ENCODE measurements at regions not wholly inside any gene's neighbourhood (a gene's known extent, or its start where the extent isn't known, plus 50 kb on each side); places are given as distances from the start of the nearest gene placed in this dataset.
"Not testable (repeated sequence)": the region's sequence is repeated elsewhere in the genome, so short reads cannot be mapped to it uniquely, and the experiment has no call there.

DNA sequence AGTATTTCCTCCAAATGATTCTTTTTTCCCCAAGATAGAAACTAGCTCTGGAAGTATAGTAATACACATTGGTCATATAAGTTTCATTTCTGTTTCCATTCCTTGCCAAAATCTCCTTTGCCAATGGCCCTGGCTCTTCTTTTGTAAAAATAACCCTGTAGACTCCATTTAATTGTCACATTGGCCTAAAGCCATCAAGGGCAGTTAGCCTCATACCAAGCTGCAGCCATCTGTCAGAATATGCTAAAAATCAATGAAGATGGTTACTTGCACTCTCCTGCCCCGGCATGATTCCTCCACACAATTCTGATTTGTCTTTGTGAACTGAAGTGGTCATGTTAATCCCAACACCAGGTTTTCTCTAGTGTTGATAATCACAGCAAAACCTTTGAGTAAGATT is 380.5 kb downstream of the SH2D1A start:
- no peaks in the 10 kb centered on the region for H3K4me1 ChIP-seq (ENCODE audit: insufficient read depth, insufficient read length)
- H3K27me3 ChIP-seq (ENCODE audit: insufficient read depth, insufficient read length): no peaks in the 10 kb centered on the region
- no peak overlapping the region for H3K4me3 ChIP-seq (ENCODE audit: insufficient read length, low read depth)
- H3K36me3 ChIP-seq (ENCODE audit: insufficient read depth, insufficient read length, low read length): no peaks in the 10 kb centered on the region
- no peak for TF ChIP-seq SUZ12 (IDR thresholded peaks at IDR 0.05; ENCODE audit: extremely low read depth, insufficient read depth, insufficient read length)
- no peak for DNase-seq (ENCODE audit: low read depth, low spot score)
- no peak overlapping the region for H3K9ac ChIP-seq (ENCODE audit: insufficient read length, low read depth)
- no peaks in the 10 kb centered on the region for H3K9me3 ChIP-seq (ENCODE audit: insufficient read depth, low read length)

DNA sequence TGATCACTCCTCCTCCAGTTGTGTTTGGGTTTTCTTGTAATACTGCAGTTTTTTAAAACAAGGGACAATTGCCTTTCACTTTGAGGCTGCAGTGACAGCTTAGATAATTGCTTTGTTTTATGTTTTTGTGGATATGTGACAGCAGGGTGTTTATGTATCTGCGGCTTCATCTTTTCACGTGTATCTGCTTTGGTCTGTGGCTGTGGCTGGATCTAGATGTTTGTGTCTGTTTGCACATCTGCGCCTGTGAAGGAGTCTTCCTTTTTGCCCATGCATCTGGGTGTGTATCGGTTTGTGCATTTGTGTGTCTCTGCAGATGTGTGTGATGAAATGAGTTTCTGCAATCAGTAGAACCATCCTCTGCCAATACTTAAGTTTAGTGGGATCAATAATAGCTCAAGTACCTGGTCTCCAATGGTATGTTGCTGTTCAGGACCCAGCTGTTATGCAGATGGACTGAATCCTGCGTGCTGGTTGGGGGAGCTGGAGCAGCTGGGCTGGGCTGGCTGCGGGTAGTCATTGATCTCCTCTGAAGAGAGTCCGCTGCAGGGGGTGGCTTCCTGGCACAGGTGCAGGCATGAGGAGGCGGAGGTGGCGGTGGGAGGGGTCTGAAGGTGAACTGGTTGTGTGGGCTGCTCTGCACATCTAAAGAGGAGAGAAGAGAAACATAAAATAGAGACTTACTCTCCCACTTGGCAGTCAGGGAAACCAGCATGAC is 390.3 kb downstream of the SH2D1A start:
- Histone ChIP-seq H3K27me3 (ENCODE audit: insufficient read depth, insufficient read length) (no peaks in the 10 kb centered on the region), H3K4me1 (ENCODE audit: insufficient read depth, insufficient read length) (no peaks in the 10 kb centered on the region), H3K4me3 (ENCODE audit: insufficient read length, low read depth) (no peak overlapping the region), H3K36me3 (ENCODE audit: insufficient read depth, insufficient read length, low read length) (no peaks in the 10 kb centered on the region), H3K9ac (ENCODE audit: insufficient read length, low read depth) (no peak overlapping the region), H3K9me3 (ENCODE audit: insufficient read depth, low read length) (no peaks in the 10 kb centered on the region)
- DNase-seq (ENCODE audit: low read depth, low spot score): no peak
- TF ChIP-seq YY1 (IDR thresholded peaks at IDR 0.05; ENCODE audit: insufficient read depth, insufficient read length) (no peak), SUZ12 (IDR thresholded peaks at IDR 0.05; ENCODE audit: extremely low read depth, insufficient read depth, insufficient read length) (no peak), ZNF274 (IDR thresholded peaks at IDR 0.05; ENCODE audit: low read depth, low read length) (no peak)

DNA sequence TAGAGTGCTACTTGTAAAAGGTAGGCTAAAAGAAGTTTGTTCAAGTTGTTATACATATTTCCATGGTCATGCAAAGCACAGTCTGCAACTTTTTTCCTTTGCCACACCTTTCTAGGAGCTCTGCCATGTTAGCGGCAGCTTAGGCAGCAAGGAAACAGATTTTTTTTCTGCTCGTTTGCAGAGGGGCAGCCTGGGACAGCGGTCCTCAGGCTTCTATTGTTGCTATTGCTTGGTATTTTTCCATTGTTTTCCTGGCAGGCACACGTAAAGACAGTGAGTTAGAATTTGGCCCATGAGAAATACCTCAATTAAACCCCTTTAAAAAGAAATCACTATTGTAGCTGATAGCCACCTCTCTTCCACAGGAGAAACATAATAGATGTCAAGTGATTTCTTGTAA is 391.4 kb downstream of the SH2D1A start:
- Histone ChIP-seq H3K4me1 (ENCODE audit: insufficient read depth, insufficient read length) (no peaks in the 10 kb centered on the region), H3K4me3 (ENCODE audit: insufficient read length, low read depth) (no peak overlapping the region), H3K36me3 (ENCODE audit: insufficient read depth, insufficient read length, low read length) (no peaks in the 10 kb centered on the region), H3K9ac (ENCODE audit: insufficient read length, low read depth) (no peak overlapping the region), H3K9me3 (ENCODE audit: insufficient read depth, low read length) (no peaks in the 10 kb centered on the region), H3K27me3 (ENCODE audit: insufficient read depth, insufficient read length) (no peaks in the 10 kb centered on the region)
- TF ChIP-seq YY1 (IDR thresholded peaks at IDR 0.05; ENCODE audit: insufficient read depth, insufficient read length) (no peak), ZNF274 (IDR thresholded peaks at IDR 0.05; ENCODE audit: low read depth, low read length) (no peak), SUZ12 (IDR thresholded peaks at IDR 0.05; ENCODE audit: extremely low read depth, insufficient read depth, insufficient read length) (no peak)
- no peak for DNase-seq (ENCODE audit: low read depth, low spot score)

DNA sequence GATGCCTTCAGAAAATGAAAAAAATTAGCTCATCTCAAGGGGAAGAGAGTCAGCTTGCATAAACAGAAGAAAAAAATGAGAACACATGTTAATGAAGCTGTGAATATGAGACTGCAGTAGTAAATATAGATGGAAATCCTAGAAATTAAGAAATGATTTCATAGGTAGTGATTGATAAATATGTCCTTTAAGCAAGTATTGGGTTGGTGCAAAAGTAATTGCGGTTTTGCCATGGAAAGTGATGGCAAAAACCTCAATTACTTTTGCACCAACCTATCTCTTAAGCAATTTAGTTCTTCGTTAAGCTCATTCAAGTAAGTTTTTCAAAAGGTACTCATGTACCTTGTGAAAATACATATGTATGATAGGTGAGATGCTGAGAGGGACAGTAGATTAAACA is 400.9 kb downstream of the SH2D1A start:
- no peak for DNase-seq (ENCODE audit: low read depth, low spot score)
- no peak for TF ChIP-seq YY1 (IDR thresholded peaks at IDR 0.05; ENCODE audit: insufficient read depth, insufficient read length)
- no peak for TF ChIP-seq ZNF274 (IDR thresholded peaks at IDR 0.05; ENCODE audit: low read depth, low read length)
- TF ChIP-seq SUZ12 (IDR thresholded peaks at IDR 0.05; ENCODE audit: extremely low read depth, insufficient read depth, insufficient read length): no peak

DNA sequence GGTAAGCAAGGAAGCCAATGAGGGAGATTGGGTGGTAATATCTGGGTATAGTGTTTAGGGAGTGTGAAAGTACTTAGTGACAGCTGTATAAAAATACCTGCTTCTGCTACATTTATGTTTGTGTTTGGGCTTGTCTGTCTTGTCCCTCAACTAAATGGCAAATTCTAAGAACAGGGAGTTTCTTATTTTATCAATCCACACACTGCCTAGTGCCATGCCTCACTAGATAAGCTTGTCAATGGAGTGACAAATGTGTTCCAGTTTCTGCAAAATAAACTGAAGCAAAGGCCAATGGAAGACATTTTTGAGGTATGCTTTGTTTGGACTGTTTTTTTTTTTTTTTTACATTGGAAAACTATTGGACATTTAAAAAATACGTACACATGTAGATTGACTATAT is 418.0 kb downstream of the SH2D1A start:
- no peak for DNase-seq (ENCODE audit: low read depth, low spot score)
- TF ChIP-seq SUZ12 (IDR thresholded peaks at IDR 0.05; ENCODE audit: extremely low read depth, insufficient read depth, insufficient read length): no peak
- TF ChIP-seq YY1 (IDR thresholded peaks at IDR 0.05; ENCODE audit: insufficient read depth, insufficient read length): no peak
- TF ChIP-seq ZNF274 (IDR thresholded peaks at IDR 0.05; ENCODE audit: low read depth, low read length): no peak
- no peak overlapping the region for H3K9ac ChIP-seq (ENCODE audit: insufficient read length, low read depth)

More for the DNA sequence above, 400.9 kb downstream of the SH2D1A start:
- H3K4me3 ChIP-seq (ENCODE audit: insufficient read length, low read depth): no peak overlapping the region
- H3K4me1 ChIP-seq (ENCODE audit: insufficient read depth, insufficient read length): no peaks in the 10 kb centered on the region
- no peaks in the 10 kb centered on the region for H3K36me3 ChIP-seq (ENCODE audit: insufficient read depth, insufficient read length, low read length)
- no peaks in the 10 kb centered on the region for H3K9me3 ChIP-seq (ENCODE audit: insufficient read depth, low read length)
- no peaks in the 10 kb centered on the region for H3K27me3 ChIP-seq (ENCODE audit: insufficient read depth, insufficient read length)
- H3K9ac ChIP-seq (ENCODE audit: insufficient read length, low read depth): no peak overlapping the region

DNA sequence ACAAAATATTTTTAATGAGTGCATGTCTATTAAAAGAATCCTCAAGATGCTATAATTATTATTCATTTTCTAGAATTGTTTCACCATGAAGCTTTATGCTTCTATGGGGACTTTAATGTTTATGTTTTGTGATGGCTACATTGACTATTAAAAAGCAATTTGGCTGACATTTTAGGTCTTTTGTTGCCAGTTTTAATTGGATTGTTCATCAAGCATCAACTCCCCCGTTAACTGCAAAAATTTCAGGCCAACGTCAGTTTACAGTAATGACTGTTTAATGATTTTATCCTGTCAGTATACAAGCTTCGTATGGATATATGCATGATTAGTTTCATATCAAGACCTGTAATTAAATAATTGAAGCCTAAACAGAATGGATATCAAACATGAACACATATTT is 422.8 kb downstream of the SH2D1A start:
- Histone ChIP-seq H3K4me1 (ENCODE audit: insufficient read depth, insufficient read length) (no peaks in the 10 kb centered on the region), H3K4me3 (ENCODE audit: insufficient read length, low read depth) (no peak overlapping the region), H3K9me3 (ENCODE audit: insufficient read depth, low read length) (no peaks in the 10 kb centered on the region), H3K27me3 (ENCODE audit: insufficient read depth, insufficient read length) (no peaks in the 10 kb centered on the region), H3K9ac (ENCODE audit: insufficient read length, low read depth) (no peak overlapping the region), H3K36me3 (ENCODE audit: insufficient read depth, insufficient read length, low read length) (no peaks in the 10 kb centered on the region)
- no peak for DNase-seq (ENCODE audit: low read depth, low spot score)
- TF ChIP-seq YY1 (IDR thresholded peaks at IDR 0.05; ENCODE audit: insufficient read depth, insufficient read length): no peak
- TF ChIP-seq SUZ12 (IDR thresholded peaks at IDR 0.05; ENCODE audit: extremely low read depth, insufficient read depth, insufficient read length): no peak
- no peak for TF ChIP-seq ZNF274 (IDR thresholded peaks at IDR 0.05; ENCODE audit: low read depth, low read length)

More for the DNA sequence above, 418.0 kb downstream of the SH2D1A start:
- Histone ChIP-seq H3K4me3 (ENCODE audit: insufficient read length, low read depth) (no peak overlapping the region), H3K4me1 (ENCODE audit: insufficient read depth, insufficient read length) (no peaks in the 10 kb centered on the region), H3K36me3 (ENCODE audit: insufficient read depth, insufficient read length, low read length) (no peaks in the 10 kb centered on the region), H3K9me3 (ENCODE audit: insufficient read depth, low read length) (no peaks in the 10 kb centered on the region), H3K27me3 (ENCODE audit: insufficient read depth, insufficient read length) (no peaks in the 10 kb centered on the region)

DNA sequence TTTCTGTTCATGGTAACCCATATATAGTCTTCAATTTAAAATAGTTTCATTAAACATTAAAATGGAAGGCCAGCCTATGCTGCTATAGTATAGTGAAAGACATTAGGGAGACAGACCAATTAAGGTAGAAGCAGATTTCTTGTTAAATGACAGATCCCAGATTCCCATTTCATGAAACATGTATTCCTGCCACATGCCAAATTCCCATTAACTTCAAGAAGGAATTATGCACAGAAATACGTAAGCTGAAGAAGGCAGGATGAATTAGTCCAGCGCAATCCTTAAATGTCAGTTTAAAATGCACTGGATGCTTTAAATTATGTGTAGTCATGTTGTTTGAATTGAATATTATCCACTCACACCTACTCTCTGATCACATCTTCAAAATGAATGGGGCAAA is 424.9 kb downstream of the SH2D1A start:
- DNase-seq (ENCODE audit: low read depth, low spot score): no peak
- H3K4me3 ChIP-seq (ENCODE audit: insufficient read length, low read depth): no peak overlapping the region
- H3K27me3 ChIP-seq (ENCODE audit: insufficient read depth, insufficient read length): no peaks in the 10 kb centered on the region
- no peaks in the 10 kb centered on the region for H3K9me3 ChIP-seq (ENCODE audit: insufficient read depth, low read length)
- no peaks in the 10 kb centered on the region for H3K36me3 ChIP-seq (ENCODE audit: insufficient read depth, insufficient read length, low read length)
- TF ChIP-seq SUZ12 (IDR thresholded peaks at IDR 0.05; ENCODE audit: extremely low read depth, insufficient read depth, insufficient read length) (no peak), ZNF274 (IDR thresholded peaks at IDR 0.05; ENCODE audit: low read depth, low read length) (no peak), YY1 (IDR thresholded peaks at IDR 0.05; ENCODE audit: insufficient read depth, insufficient read length) (no peak)
- H3K4me1 ChIP-seq (ENCODE audit: insufficient read depth, insufficient read length): no peaks in the 10 kb centered on the region
- no peak overlapping the region for H3K9ac ChIP-seq (ENCODE audit: insufficient read length, low read depth)

DNA sequence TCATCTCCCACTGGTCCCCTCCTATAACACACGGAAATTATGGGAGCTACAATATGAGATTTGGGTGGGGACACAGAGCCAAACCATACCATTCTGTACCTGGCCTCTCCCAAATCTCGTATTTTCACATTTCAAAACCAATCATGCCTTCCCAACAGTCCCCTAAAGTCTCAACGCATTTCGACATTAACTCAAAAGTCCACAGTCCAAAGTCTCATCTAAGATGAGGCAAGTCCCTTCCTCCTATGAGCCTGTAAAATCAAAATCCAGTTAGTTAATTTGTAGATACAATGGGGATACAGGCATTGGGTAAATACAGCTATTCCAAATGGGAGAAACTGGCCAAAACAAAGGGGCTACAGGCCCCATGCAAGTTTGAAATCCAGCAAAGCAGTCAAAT is 441.9 kb downstream of the SH2D1A start:
- not testable (repeated sequence) for H3K4me1 ChIP-seq (ENCODE audit: insufficient read depth, insufficient read length); DNase-seq (ENCODE audit: low read depth, low spot score); H3K4me3 ChIP-seq (ENCODE audit: insufficient read length, low read depth); H3K9me3 ChIP-seq (ENCODE audit: insufficient read depth, low read length); H3K9ac ChIP-seq (ENCODE audit: insufficient read length, low read depth); H3K27me3 ChIP-seq (ENCODE audit: insufficient read depth, insufficient read length); H3K36me3 ChIP-seq (ENCODE audit: insufficient read depth, insufficient read length, low read length)

DNA sequence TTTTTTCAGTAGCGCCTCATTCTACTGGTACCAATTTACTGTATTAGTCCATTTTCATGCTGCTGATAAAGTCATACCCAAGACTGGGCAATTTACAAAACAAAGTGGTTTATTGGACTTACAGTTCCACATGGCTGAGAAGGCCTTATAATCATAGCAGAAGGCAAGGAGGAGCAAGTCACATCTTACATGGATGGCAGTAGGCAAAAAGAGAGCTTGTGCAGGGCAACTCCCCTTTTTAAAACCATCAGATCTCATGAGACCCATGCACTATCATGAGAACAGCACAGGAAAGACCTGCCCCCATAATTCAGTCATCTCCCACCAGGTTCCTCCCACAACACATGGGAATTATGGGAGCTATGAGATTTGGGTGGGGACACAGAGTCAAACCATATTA is 443.5 kb downstream of the SH2D1A start:
- DNase-seq (ENCODE audit: low read depth, low spot score); H3K4me3 ChIP-seq (ENCODE audit: insufficient read length, low read depth); H3K36me3 ChIP-seq (ENCODE audit: insufficient read depth, insufficient read length, low read length); H3K9ac ChIP-seq (ENCODE audit: insufficient read length, low read depth); H3K27me3 ChIP-seq (ENCODE audit: insufficient read depth, insufficient read length); H3K9me3 ChIP-seq (ENCODE audit: insufficient read depth, low read length); H3K4me1 ChIP-seq (ENCODE audit: insufficient read depth, insufficient read length): not testable (repeated sequence)
